Activated T-helper 1 cell treated with anti-CD3 and anti-CD28 coated beads, Interleukin-2, amount 50 U/mL, for 16 hours (primary cell): ENCODE measurements at regions not wholly inside any gene's neighbourhood (a gene's known extent, or its start where the extent isn't known, plus 50 kb on each side); places are given as distances from the start of the nearest gene placed in this dataset.

Source experiments
- DNase-seq, 2 donors: peaks; one replicate each; pipeline ENCODE4 v3.0.0-alpha.2; 2020; ENCODE audit warnings: low read depth in 1 of 2, low spot score in 1 of 2

DNA sequence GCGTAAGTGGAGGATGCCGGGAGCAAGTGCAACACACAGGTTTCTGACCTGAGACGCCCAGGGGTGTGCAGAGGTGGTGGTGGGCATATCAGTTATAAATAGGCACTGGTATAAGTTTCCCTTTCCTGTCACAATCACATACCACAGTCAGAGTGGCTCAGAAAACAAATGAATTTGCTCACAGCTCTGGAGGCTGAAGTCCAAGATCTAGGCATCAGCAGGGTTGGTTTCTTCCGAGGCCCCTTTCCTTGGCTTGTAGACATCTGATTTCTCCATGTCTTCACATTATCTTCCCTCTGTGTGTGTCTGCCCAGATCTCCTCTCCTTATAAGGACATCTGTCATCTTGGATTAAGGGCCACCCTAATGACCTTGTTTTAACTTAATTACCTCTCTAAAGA is 250.5 kb upstream of the TNRC6C start:
- no peak for DNase-seq

DNA sequence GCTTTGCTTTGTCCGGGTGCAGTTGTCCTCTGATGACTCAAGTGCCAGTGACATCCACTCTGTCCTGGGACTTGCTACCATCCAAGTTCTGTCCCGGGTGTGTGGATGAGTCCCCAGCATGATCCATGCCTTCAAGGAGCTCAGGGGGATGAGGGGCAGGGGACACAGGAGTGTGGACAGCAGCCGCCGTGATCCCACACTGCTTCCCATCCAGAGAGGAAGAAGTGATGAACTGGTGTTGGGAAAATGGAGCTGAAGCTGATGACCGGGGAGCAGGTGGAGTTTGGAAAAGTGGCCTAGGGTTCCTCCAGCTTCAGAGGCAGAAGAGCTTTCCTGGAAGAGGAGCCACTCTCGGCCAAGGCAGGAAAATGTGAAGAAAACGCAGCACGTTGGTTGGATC is 249.6 kb upstream of the TNRC6C start:
- DNase-seq, result no peak

DNA sequence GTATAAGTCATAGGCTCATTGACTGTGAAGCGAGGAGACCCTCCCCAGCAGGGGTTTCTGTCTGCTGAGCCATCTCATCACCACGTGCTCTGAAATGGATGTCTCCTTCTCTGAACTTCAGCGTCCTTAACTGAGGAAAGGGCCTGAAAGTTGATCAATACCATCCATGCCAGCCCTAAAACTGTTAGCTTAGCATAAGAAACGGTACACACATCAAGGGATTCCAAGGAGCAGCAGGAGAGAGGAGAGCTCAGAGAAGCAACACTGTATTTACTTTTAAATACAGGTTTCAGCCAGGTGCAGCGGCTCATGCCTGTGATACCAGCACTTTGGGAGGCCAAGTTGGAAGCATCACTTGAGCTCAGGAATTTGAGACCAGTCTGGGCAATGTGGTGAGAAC is 248.9 kb upstream of the TNRC6C start:
- no peak for DNase-seq

DNA sequence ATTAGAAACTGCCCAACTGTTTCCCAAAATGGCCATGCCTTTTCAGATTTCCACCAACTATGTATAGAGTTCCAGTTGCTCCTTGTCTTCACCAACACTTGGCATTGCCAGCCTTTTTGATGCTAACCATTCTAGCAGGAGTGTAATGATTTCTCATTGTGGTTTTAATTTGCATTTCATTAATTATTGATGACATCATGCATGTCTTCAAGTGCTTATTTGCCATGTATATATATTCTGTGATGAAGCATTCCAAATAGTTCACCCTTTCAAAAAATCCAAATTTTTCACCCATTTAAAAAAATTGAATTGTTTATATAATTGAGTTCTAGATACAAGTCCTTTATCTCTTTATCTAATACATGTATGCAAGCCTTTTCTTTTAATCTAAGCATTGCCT is 245.9 kb upstream of the TNRC6C start:
- no peak for DNase-seq

DNA sequence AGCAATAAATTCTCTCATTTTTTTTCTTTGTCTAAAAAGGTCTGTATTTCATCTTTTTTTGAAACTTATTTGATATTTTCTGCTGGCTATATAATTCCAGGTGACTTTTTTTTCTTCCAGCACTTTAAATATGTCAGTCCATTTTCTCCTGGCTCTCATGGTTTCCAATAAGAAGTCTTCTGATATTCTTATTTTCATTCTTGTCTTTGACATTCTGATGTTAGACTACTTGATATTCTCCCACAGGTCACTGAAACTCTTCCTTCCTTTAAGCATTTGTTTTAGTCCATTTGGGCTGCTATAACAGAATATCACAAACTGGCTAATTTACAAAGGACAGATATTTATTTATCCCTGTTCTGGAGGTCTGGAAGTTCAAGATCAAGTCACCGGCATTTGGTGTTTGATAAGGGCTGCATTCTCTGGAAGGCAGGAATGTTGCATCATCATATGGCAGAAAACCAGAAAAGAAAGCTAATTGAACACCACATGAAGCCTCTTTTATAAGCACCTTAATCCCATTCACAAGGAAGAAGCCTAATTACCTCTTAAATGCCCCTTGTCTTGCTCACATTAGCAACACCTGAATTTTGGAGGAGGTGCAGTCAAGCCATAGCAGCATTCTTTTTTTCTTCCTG is 242.1 kb upstream of the TNRC6C start:
- DNase-seq, result no peak

DNA sequence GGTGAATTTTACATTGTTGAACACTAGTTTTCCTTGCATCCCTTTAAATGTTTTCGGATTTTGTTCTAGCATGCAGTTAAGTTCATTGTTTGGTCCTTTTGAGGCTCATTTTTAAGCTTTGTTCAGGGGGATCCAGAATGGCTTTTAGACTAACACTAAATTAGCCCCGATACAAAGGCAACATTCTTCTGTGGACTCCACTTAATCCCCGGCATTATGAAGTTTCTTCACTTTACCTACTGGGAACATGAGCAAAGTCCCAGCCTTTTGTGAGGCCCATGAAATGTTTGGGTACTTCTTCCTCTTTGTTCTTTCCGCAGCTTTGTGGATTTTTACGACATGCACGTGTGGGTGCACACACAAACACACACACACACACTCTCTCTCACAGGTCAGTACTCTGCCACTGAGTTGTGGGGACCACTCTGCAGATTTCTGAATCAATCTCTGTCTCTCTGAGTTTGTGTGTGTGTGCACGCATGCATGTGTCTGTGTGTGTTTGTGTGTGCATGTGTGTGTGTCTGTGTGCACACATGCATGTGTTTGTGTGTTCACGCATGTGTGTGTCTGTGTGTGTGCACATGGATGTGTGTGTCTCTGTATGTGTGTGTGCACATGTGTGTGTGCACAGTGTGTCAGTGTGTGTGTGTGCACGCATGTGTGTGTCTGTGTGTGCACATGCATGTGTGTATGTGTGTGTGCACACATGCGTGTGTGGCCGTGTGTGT is 240.4 kb upstream of the TNRC6C start:
- DNase-seq, result no peak

DNA sequence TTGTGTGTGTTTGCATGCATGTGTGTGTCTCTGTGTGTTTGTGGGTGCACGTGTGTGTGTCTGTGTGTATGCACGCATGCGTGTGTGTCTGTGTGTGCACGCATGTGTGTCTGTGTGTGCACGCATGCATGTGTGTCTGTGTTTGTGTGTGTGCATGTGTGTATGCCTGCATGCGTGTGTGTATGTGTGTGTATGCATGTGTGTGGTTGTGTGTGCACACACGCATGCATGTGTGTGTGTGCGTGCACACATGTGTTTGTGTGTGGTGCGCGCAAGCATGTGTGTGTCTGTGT is 239.9 kb upstream of the TNRC6C start:
- DNase-seq, result no peak

DNA sequence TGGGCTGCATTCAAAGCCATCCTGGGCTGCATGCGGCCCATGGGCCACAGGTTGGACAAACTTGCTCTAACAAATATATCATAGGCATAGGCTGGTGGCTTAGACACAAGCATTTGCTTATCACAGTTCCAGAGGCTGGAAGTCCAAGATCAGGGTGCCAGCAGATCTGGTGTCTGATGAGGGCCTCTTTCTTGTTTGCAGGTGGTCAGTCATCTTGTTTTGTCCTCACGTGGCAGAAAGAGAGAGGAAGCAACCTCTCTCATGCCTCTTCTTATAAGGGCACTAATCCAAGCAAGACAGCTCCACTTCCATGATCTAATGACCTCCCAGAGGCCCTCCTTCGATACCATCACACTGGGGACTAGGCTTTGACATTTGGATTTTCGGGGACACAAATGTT is 238.7 kb upstream of the TNRC6C start:
- DNase-seq, result no peak

DNA sequence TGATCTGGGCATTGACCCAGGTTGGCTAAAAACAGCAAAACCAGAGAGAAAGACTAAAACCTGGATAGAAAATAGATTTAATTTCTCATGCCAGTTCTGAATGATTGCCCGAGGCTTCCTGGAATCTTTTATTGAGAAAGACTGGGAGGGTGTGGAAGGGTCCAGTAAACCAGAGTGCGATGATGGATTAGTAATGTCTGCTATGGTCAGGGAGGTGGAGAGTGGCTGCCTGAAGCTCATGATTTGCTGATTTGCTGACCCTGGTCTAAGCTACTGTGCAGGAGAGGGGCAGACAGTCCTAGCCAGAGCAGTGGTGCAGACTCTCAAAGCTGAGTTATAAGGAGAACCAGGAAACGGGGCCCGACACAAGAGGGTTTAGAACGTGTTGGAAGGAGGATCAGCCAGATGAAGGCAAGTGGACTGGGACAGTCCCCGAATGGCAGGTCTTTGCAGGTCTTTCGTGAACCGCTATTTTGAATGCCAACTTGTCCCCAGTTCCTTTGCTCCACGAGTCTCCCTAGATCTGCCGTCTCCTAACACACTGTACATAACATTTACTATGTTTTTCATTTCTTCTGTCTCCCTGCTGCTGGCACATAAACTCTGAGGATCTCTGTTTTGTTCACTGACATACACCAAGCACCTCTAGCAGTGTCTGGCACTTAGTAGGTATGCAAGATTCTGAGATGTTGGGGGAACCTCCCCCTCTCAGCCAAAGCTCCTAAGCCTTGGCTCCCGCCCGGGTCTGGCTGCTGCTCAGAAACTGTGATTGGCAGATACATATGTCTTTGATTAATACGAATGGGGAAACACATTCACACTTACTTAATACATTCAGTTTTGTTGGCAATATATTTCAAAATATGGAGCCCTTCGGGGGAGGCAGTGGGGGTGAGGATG is 237.3 kb upstream of the TNRC6C start:
- DNase-seq, result no peak

DNA sequence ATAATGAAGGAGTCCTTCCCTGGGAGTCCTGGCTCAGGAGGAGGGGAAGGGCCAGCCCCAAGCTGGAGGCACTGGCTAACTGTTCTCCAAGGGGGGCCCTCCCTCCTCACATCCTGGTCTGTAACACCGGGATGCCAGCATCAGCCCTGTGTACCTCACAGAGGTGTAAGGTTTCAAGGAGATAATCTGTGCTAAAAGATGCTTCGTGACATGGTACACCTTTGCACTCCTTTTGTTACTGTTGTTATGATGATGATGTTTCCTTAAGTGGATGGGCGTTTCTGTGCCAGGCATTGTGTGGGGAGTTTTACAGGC is 236.7 kb upstream of the TNRC6C start:
- DNase-seq, result no peak

DNA sequence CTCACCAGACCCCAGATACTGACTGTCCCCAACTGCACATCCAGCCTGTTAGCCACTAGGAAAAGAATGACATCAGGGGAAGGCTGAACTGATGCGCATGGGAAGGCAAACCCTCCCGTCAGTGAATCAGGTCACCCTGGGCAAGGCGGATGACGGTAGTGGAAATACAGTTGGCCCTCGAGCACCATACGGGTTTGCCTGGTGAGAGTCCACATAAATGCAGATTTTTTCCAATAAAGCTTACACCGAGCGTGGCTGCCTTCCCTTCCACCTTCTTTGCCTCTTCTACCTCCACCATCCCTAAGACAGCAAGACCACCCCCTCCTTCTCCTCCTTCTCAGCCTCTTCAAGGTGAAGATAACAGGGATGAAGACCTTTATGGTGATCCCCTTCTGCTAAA is 236.1 kb upstream of the TNRC6C start:
- DNase-seq, result no peak

DNA sequence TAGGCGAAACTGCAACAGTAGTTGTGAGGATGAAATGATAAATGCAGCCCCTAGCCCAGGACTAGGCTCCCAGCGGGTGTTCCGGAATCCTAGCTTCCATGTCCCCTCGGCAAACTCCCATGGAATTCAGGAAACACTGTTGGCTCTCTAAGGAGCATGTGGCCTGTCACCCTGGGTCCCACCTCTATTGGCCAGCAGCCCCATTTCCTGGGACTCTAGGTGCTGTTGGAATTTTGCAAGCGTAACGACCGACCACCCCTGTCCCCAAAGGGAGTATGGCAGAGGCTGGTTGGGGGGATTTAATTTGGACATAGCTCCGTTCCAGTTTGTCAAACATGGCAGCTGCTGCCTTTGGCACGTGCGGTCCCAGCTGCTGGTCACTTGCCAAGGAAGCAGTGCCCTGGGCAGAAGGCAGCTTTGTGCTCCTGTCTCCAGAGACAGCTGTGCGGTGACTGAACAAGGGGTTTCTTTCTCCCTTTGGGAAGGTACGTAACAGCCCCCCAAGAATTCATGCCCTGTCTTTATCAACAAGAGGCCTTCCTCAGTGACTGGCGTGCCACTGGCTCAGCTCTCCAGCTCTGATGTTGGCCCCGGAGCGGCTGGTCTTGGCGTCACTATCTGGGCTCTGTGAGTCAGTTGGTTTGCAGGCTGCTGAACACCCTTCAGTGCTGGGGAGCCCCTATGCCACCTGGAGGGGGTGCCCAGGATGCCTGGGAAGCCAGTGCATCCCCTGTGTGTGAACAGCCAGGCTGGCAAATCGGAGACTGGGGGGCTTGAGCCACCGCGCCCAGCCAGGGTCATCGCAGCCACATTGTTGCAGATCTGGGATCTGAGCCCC is 235.2 kb upstream of the TNRC6C start:
- no peak for DNase-seq

DNA sequence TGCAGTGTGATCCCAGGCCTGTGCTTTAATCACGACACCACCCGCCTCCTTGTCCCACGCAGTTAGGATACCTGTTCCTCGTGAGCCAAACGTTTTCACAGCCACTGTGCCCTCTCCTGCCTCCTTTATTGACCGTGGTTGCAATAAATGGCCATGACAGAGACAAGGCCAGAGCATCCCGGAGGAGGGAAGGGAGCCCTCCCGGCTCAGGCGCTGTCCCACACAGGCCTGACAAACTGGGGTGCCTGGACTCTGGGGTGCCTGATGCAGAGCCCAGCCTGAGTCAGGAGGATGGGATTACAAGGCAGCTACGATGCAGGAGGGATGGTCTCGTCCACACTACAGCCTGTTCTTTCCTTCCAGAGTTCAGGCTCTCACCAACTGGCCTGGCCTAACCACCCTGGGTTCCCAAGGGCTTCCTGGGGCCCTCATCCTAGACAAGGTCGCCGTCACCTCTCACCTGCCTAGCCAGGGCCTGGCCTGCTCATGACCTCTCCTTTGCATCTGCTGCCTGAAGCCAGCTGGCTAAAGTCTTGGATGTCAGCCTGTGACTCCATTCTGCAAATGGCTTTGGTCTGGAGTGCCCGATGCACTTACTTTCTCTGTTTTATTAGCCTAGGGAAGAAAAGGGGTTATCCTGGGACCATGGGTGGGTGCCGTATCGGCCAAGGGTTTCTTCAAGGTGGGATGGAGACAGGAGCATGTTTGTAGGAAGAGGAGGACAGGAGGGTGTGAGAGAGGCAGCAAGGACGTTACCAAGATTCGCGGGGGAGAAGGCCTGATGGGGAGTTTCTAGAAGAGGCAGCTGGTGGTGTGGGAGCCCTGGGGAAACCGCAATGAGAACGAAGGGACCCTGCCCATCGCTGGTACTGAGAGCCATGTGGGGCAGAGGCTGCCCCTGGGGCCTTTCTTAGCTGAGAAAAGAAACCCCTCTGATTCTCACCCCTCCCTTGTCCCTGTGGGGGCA is 234.3 kb upstream of the TNRC6C start:
- no peak for DNase-seq

DNA sequence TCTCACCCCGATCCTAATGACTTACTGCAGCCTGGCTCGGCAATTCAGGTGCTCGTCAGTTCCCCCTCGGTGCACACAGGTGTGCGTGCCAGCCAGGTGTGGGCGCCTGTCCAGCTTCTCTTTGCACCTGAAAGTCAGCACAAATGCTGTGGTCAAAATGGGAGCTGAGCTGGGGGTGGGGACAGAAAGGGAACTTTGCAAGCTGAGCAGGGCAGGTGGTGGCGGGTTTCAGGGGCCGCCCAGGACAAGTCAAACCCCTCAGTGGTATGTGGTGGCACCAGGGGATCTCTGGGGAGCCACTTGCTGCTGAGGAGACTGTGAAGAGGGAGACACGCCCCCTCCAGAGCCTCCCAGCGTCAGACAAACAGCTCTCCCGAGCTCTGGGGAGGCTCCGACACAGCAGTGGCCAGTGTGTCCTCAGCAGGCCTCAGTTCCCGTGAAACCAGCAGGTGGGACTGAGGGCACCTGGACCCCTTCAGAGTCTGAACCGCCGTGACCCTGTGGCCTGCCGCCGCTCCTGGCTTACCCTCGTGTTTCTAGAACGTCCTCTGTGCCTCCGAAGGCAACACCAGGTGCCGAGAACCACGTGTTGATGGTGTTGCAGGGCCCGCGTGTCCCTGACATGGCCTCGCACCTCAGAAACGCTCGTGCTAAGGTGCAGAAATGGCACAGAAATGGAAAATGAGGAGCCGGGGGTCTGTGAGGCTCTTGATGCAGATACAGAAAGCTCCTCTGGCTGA is 233.5 kb upstream of the TNRC6C start:
- DNase-seq, result no peak

DNA sequence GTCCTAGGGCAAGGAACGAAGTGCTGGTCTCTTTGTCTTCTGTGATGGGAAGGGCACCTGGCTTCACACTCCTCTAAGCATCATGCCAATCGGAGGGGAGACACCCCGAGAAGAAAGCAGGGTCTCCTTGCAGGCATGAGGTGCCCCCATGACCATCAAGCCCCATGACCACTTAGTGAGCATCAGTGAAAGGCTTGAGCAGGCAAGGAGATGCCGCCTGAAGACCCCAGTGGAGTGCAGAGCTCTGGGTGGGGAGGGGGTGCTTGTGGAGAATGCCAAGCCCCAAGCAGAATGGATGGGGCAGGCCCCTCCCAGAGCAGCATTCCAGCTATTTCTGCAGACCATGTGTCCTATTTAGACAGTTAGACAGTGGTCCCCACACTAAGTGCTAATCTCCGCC is 232.7 kb upstream of the TNRC6C start:
- no peak for DNase-seq

DNA sequence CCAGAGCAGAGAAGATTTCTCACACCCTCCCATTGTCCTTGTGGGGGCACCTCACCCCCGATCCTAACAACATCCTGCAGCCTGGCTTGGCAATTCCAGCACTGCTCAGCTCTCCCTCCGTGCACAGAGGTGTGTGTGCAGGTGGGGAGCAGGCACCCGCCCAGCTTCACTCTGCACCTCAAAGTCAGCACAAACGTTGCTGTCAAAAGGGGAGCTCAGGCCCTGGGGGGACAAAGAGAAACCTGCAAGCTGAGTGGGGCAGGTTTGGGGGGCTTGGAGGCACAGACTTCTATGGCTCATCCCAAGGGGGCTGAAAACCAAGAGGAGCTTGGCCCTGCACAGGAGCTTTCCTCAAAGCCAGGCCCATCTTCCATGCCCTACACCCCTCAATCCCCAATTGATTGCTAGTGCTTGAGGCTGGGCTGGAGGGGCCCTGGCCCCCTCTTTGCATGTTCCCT is 231.9 kb upstream of the TNRC6C start:
- no peak for DNase-seq

DNA sequence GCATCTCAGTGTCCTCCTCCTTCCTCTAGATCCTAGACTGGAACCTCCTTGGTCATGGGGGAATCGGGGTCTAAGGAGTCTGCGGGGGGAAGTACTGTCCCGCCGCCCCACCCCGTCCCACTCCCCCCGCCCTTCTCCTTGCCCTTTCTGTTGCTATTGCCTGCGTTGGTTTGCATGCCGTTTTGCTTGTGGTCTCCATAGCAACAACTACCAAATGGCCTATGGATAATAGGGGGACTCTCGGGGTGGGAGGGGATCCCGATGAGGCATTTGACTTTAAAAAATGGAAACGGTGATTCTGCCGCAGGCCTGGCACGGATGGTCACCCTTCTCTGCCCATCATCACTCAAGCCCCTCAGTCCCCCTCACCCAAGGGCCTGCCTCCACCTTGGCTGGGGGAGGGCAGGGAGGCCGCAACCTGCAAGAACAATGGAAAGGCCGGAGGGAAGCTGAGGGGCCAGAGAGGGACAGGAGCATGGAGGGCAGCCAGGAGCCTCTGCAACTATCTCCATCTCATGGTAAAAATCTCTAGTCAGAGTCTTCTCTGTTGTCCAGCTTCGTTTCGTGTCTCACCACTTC is 231.4 kb upstream of the TNRC6C start:
- no peak for DNase-seq

DNA sequence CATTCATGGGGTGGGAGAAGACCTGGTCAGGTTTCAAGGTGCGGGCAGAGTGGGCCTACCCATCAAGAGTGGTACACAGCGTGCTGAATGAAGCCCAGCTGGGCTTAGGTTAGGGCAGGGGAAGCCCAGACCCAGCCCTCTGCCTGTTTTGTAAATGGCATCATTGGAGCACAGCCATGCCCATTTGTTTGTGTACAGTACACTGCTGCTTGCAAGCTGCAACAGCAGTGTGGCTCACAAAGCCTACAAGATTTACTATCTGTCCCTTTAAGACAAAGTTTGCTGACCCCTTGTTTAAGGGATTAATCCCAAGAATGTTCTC is 230.1 kb upstream of the TNRC6C start:
- DNase-seq, result no peak

DNA sequence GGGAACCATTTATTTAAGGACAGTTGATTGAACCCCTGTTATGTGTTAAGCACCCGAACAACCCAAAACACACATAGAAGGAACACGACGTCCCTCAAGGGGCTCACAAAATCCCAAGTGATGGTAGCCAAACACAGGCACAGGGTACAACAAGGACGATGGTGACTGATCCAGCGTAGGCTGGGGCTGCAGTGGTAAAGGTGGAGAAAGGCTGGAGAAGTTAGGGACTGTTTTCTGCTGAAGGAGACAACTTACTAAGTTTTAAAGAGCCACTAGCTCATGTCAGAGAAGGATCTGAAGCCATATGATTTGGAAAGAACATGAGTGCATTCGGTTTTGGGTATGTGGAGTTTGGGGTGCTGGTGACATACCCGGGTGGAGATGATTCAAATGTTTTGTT is 229.6 kb upstream of the TNRC6C start:
- DNase-seq, result no peak

DNA sequence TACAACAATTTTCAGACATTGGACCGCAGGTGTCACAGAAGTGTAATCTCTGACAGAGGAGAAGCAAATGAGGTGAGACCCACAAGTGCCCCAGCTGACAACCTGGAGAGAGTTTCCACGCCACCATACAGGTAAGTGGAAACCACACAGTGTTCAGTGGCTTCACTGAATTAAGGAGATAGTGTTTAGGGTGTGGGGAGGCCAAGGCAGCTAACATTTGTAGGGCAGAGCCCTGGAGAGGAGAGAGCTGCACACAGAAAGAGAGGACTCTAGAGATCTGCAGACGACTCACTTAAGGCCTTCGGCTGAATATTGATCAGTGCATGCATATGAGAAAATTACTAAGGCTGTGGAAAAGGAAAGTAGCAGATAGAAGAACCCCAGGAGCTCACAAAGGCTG is 228.9 kb upstream of the TNRC6C start:
- DNase-seq, result no peak
